GM18517 (cell line): ENCODE measurements at regions not wholly inside any gene's neighbourhood (a gene's known extent, or its start where the extent isn't known, plus 50 kb on each side); places are given as distances from the start of the nearest gene placed in this dataset.

ENCODE experiments used
- ATAC-seq: cut with Tn5 transposase; IDR thresholded peaks from one replicate; pipeline ENCODE4 v1.9.1; 2021; ENCODE audit warnings: mild to moderate bottlenecking, moderate library complexity; ENCODE audit not compliant: unreplicated experiment

- ATAC-seq = no peak
Measured at GRCh38 chr9:71384343-71384742, 262.9 kb upstream of the TRPM3 start.

GRCh38 chr9:71383308-71383940 is 262.0 kb upstream of the TRPM3 start:
- ATAC-seq = no peak

GRCh38 chr9:71368157-71368556 is 246.7 kb upstream of the TRPM3 start:
- no peak for ATAC-seq

GRCh38 chr9:71364186-71364955 is 242.9 kb upstream of the TRPM3 start:
- no peak for ATAC-seq

- no peak for ATAC-seq
Measured at GRCh38 chr9:71363286-71363961, 242.0 kb upstream of the TRPM3 start.

GRCh38 chr9:71361357-71361756 is 239.9 kb upstream of the TRPM3 start:
- ATAC-seq = no peak

GRCh38 chr9:71357346-71357745 is 235.9 kb upstream of the TRPM3 start:
- no peak for ATAC-seq

- ATAC-seq = no peak
Measured at GRCh38 chr9:71355884-71356283, 234.5 kb upstream of the TRPM3 start.

GRCh38 chr9:71353720-71354119 is 232.3 kb upstream of the TRPM3 start:
- ATAC-seq = no peak

GRCh38 chr9:71352837-71353236 is 231.4 kb upstream of the TRPM3 start:
- no peak for ATAC-seq

- no peak for ATAC-seq
Measured at GRCh38 chr9:71349218-71349617, 227.8 kb upstream of the TRPM3 start.

- no peak for ATAC-seq
Measured at GRCh38 chr9:71333321-71333720, 211.9 kb upstream of the TRPM3 start.

- ATAC-seq = no peak
Measured at GRCh38 chr9:71331603-71332002, 210.2 kb upstream of the TRPM3 start.

- ATAC-seq = no peak
Measured at GRCh38 chr9:71329873-71330272, 208.5 kb upstream of the TRPM3 start.

- ATAC-seq = no peak
Measured at GRCh38 chr9:71326360-71326759, 204.9 kb upstream of the TRPM3 start.

- ATAC-seq = no peak
Measured at GRCh38 chr9:71323357-71323756, 201.9 kb upstream of the TRPM3 start.

GRCh38 chr9:71322311-71322710 is 200.9 kb upstream of the TRPM3 start:
- ATAC-seq = no peak

GRCh38 chr9:71308454-71308853 is 187.0 kb upstream of the TRPM3 start:
- peak; percentile 59 for ATAC-seq

- ATAC-seq = no peak
Measured at GRCh38 chr9:71306134-71306533, 184.7 kb upstream of the TRPM3 start.

GRCh38 chr9:71303351-71303750 is 181.9 kb upstream of the TRPM3 start:
- ATAC-seq = no peak

- ATAC-seq = peak; percentile 64
Measured at GRCh38 chr9:71302776-71303175, 181.4 kb upstream of the TRPM3 start.

GRCh38 chr9:71295928-71296327 is 174.5 kb upstream of the TRPM3 start:
- no peak for ATAC-seq
